ENCODE measurements at regions not wholly inside any gene's neighbourhood (a gene's known extent, or its start where the extent isn't known, plus 50 kb on each side); places are given as distances from the start of the nearest gene placed in this dataset.

DNA sequence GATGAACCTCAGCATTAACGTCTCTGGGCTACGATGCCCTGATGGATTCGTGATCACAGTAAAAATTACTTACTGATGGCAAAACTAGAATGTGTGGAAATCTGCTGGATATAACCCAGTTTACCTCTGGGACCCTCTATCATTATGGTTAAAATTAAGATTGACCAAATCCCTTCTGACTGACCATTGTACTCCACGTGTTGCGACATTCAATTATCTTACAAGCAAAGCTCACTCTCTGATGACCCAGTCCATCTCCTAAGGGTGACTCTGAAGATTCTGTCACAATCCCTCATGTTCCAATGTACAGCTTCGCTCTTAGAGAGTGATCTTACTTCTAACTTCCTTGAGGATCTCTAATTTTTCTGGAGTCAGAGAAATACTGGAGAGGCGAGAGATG, 288.5 kb upstream of the RUNX1 start:
- no peak overlapping the region for H3K4ac ChIP-seq (ENCODE audit: low read depth, low read length)
- no peak overlapping the region for H2BK5ac ChIP-seq (ENCODE audit: insufficient read length, low read length)
- H3K56ac ChIP-seq (ENCODE audit: insufficient read length, low read depth, low read length) = no peak overlapping the region
- H3K27ac ChIP-seq (ENCODE audit: insufficient read length, low read depth, low read length) = no peak overlapping the region
- H4K5ac ChIP-seq (ENCODE audit: insufficient read length, low read depth, low read length) = no peak overlapping the region
- no peaks in the 10 kb centered on the region for H3K4me1 ChIP-seq (ENCODE audit: insufficient read depth, low read length)
- H3K14ac ChIP-seq (ENCODE audit: insufficient read depth, low read length) = no peak overlapping the region
- H3K9ac ChIP-seq (ENCODE audit: extremely low read depth, insufficient read length, low read length) = no peak overlapping the region
- H3K27me3 ChIP-seq (ENCODE audit: insufficient read depth, low read length) = no peaks in the 10 kb centered on the region
- no peak overlapping the region for H2AK5ac ChIP-seq (ENCODE audit: insufficient read length, low read length)
- H4K8ac ChIP-seq (replicated peaks; ENCODE audit: insufficient read length, low read depth, low read length) = no peak overlapping the region
- H2BK20ac ChIP-seq (ENCODE audit: low read depth, low read length, poor library complexity, severe bottlenecking) = no peak overlapping the region
- Mint-ChIP-seq H3K4me3 (no peak overlapping the region), H3K36me3 (ENCODE audit: insufficient read depth in 1 of 3, low read depth in 3 of 3) (peaks cover 0 to 2% (median 0%) of the 10 kb centered on the region in 3 experiments; a peak in 1 of 7 replicates), H3K27ac (no peak overlapping the region), H3K27me3 (ENCODE audit: low read depth) (no peaks in the 10 kb centered on the region; the same call in 1 of the 2 replicates), H3K4me1 (peaks cover 2 to 3% of the 10 kb centered on the region in 2 experiments; a peak in 2 of 4 replicates), H3K9me3 (peaks cover 0 to 2% of the 10 kb centered on the region in 2 experiments; a peak in 2 of 5 replicates)
- H3T11ph ChIP-seq (ENCODE audit: low read length) = no peak overlapping the region
- H3K9me3 ChIP-seq (ENCODE audit: control insufficient read depth, low read depth, low read length) = no peaks in the 10 kb centered on the region
- H4K20me1 ChIP-seq (ENCODE audit: control insufficient read depth, insufficient read depth, insufficient read length) = no peaks in the 10 kb centered on the region
- no peak overlapping the region for H3K4me2 ChIP-seq (ENCODE audit: insufficient read depth, insufficient read length, low read length)
- no CpG with 5 or more reads among the region's 7 CpGs for WGBS (ENCODE audit: extremely low coverage, insufficient read length, low lambda C conversion rate)
- H2BK15ac ChIP-seq (ENCODE audit: low read depth, low read length) = no peak overlapping the region
- H3K79me1 ChIP-seq (ENCODE audit: insufficient read depth, low read depth, low read length, poor library complexity, severe bottlenecking) = no peaks in the 10 kb centered on the region
- H2BK12ac ChIP-seq (ENCODE audit: insufficient read length, low read depth, low read length) = no peak overlapping the region
- H2BK120ac ChIP-seq (ENCODE audit: low read depth, low read length, poor library complexity, severe bottlenecking) = no peak overlapping the region
- H3K23me2 ChIP-seq (ENCODE audit: insufficient read length, low read depth, low read length, poor library complexity, severe bottlenecking) = no peaks in the 10 kb centered on the region
- H3K79me2 ChIP-seq (ENCODE audit: insufficient read depth, low read length) = no peaks in the 10 kb centered on the region
- DNase-seq = no peak
- TF ChIP-seq, protein P1, sequence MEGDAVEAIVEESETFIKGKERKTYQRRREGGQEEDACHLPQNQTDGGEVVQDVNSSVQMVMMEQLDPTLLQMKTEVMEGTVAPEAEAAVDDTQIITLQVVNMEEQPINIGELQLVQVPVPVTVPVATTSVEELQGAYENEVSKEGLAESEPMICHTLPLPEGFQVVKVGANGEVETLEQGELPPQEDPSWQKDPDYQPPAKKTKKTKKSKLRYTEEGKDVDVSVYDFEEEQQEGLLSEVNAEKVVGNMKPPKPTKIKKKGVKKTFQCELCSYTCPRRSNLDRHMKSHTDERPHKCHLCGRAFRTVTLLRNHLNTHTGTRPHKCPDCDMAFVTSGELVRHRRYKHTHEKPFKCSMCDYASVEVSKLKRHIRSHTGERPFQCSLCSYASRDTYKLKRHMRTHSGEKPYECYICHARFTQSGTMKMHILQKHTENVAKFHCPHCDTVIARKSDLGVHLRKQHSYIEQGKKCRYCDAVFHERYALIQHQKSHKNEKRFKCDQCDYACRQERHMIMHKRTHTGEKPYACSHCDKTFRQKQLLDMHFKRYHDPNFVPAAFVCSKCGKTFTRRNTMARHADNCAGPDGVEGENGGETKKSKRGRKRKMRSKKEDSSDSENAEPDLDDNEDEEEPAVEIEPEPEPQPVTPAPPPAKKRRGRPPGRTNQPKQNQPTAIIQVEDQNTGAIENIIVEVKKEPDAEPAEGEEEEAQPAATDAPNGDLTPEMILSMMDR (conservative IDR thresholded peaks at IDR 0.05) = no peak
- H3K23ac ChIP-seq (ENCODE audit: insufficient read length, low read depth, low read length) = no peak overlapping the region
- no peak overlapping the region for H2AFZ ChIP-seq (ENCODE audit: low read length)
- no peak overlapping the region for H3K18ac ChIP-seq (ENCODE audit: insufficient read length, low read depth, low read length)
- no peak overlapping the region for H4K91ac ChIP-seq (ENCODE audit: insufficient read length, low read depth, low read length)

All from H9 (cell line).